ENCODE measurements at regions not wholly inside any gene's neighbourhood (a gene's known extent, or its start where the extent isn't known, plus 50 kb on each side); places are given as distances from the start of the nearest gene placed in this dataset.

DNA sequence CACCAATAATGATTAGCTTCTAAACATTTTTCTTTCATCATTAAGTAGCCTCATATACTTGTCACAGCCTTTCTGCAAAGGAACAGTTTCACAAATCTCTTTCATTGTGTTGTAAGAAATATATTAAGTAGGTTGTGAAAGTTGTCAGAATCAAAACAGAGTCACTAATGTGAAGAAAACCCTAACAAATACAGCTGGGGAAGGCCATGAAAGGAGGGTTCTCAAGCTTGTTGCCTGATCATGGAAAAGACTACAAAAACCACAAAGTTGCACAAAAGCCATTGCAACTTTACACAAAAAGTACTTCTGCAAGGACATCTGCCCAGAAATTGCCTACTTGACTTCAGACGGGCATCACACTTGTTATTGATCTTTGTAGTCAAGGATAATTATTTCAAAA lies 216.1 kb downstream of the ALDH8A1 start:
- no peaks in the 10 kb centered on the region for H3K36me3 ChIP-seq (replicated peaks)
- no peak for DNase-seq
- in situ Hi-C loops (cut with HindIII; ENCODE audit: low pct_ligation_motif_present, low sequenced_read_pairs) = no loop called here
- H3K4me3 ChIP-seq (ENCODE audit: low read depth, low read length) = no peak overlapping the region
- TF ChIP-seq, protein P1, sequence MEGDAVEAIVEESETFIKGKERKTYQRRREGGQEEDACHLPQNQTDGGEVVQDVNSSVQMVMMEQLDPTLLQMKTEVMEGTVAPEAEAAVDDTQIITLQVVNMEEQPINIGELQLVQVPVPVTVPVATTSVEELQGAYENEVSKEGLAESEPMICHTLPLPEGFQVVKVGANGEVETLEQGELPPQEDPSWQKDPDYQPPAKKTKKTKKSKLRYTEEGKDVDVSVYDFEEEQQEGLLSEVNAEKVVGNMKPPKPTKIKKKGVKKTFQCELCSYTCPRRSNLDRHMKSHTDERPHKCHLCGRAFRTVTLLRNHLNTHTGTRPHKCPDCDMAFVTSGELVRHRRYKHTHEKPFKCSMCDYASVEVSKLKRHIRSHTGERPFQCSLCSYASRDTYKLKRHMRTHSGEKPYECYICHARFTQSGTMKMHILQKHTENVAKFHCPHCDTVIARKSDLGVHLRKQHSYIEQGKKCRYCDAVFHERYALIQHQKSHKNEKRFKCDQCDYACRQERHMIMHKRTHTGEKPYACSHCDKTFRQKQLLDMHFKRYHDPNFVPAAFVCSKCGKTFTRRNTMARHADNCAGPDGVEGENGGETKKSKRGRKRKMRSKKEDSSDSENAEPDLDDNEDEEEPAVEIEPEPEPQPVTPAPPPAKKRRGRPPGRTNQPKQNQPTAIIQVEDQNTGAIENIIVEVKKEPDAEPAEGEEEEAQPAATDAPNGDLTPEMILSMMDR (IDR thresholded peaks at IDR 0.05; ENCODE audit: low read depth, low read length, missing control alignments) = no peak
- no peaks in the 10 kb centered on the region for H3K27me3 ChIP-seq (replicated peaks)
- no peak overlapping the region for H3K27ac ChIP-seq

GRCh38 chr6:134732763-134733162 lies 217.1 kb downstream of the ALDH8A1 start:
- Histone ChIP-seq H3K4me3 (ENCODE audit: low read depth, low read length) (no peak overlapping the region), H3K36me3 (replicated peaks) (no peaks in the 10 kb centered on the region), H3K27ac (no peak overlapping the region), H3K27me3 (replicated peaks) (no peaks in the 10 kb centered on the region)
- DNase-seq = no peak
- in situ Hi-C loops (cut with HindIII; ENCODE audit: low pct_ligation_motif_present, low sequenced_read_pairs) = no loop called here
- TF ChIP-seq, protein P1 (IDR thresholded peaks at IDR 0.05; ENCODE audit: low read depth, low read length, missing control alignments) = no peak

GRCh38 chr6:134731615-134732014 lies 218.3 kb downstream of the ALDH8A1 start:
- TF ChIP-seq, protein P1 (IDR thresholded peaks at IDR 0.05; ENCODE audit: low read depth, low read length, missing control alignments) = no peak
- Histone ChIP-seq H3K36me3 (replicated peaks) (no peaks in the 10 kb centered on the region), H3K4me3 (ENCODE audit: low read depth, low read length) (no peak overlapping the region), H3K27me3 (replicated peaks) (no peaks in the 10 kb centered on the region), H3K27ac (no peak overlapping the region)
- DNase-seq = no peak
- in situ Hi-C loops (cut with HindIII; ENCODE audit: low pct_ligation_motif_present, low sequenced_read_pairs) = no loop called here

- in situ Hi-C loops (cut with HindIII; ENCODE audit: low pct_ligation_motif_present, low sequenced_read_pairs) = no loop called here
- no peak overlapping the region for H3K27ac ChIP-seq
- H3K27me3 ChIP-seq (replicated peaks) = no peaks in the 10 kb centered on the region
- no peak overlapping the region for H3K4me3 ChIP-seq (ENCODE audit: low read depth, low read length)
- TF ChIP-seq, protein P1 (IDR thresholded peaks at IDR 0.05; ENCODE audit: low read depth, low read length, missing control alignments) = no peak
- no peak for DNase-seq
- no peaks in the 10 kb centered on the region for H3K36me3 ChIP-seq (replicated peaks)
Measured at GRCh38 chr6:134730013-134730412, 219.9 kb downstream of the ALDH8A1 start.

DNA sequence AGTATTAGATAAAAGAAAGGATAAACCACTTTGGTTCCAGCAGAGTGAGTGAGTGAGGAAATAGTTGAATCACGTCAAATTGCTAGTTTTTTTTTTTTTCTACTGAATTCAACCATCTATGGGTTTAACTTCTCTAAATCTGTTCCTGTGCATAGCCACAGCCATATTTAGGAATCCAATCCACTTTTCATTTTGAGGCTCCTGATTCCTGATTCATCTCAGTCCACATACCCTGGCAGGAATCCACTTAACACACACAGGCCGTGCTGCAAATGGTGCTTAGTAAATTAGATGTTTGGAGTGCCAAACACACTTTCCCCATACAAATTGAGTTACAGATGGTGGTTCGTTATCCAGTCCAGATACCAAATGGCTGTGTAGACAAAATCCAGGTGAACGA lies 220.3 kb downstream of the ALDH8A1 start:
- Histone ChIP-seq H3K27me3 (replicated peaks) (no peaks in the 10 kb centered on the region), H3K4me3 (ENCODE audit: low read depth, low read length) (no peak overlapping the region), H3K27ac (no peak overlapping the region), H3K36me3 (replicated peaks) (no peaks in the 10 kb centered on the region)
- in situ Hi-C loops (cut with HindIII; ENCODE audit: low pct_ligation_motif_present, low sequenced_read_pairs) = no loop called here
- DNase-seq = no peak
- TF ChIP-seq, protein P1 (IDR thresholded peaks at IDR 0.05; ENCODE audit: low read depth, low read length, missing control alignments) = no peak

DNA sequence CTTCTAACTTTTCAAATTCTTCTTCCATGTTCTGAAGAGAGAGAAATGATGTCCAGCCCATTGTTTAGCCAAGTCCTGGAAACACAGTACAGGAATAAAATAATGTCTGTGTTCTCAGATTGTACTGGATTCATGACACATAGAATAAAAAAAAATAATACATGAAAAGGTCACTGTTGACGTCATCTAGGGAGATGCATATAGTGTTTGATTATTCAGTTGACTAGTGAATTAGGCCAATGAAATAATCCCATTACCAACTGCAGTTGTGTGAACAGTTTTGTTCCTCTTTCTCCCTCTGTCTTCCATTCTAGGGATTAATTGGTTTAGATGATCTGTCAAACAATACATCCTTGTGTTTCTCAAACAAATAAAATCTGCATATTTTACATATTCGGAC lies 222.8 kb downstream of the ALDH8A1 start:
- Histone ChIP-seq H3K36me3 (replicated peaks) (no peaks in the 10 kb centered on the region), H3K27ac (no peak overlapping the region), H3K4me3 (ENCODE audit: low read depth, low read length) (no peak overlapping the region), H3K27me3 (replicated peaks) (no peaks in the 10 kb centered on the region)
- DNase-seq = no peak
- TF ChIP-seq, protein P1 (IDR thresholded peaks at IDR 0.05; ENCODE audit: low read depth, low read length, missing control alignments) = no peak
- in situ Hi-C loops (cut with HindIII; ENCODE audit: low pct_ligation_motif_present, low sequenced_read_pairs) = no loop called here
